Ascending aorta (tissue), 2 donors: ENCODE measurements at regions not wholly inside any gene's neighbourhood (a gene's known extent, or its start where the extent isn't known, plus 50 kb on each side); places are given as distances from the start of the nearest gene placed in this dataset.
"Not testable (repeated sequence)": the region's sequence is repeated elsewhere in the genome, so short reads cannot be mapped to it uniquely, and the experiment has no call there.

Source experiments
- DNase-seq, 2 donors: peaks; one replicate each; pipeline ENCODE4 v3.0.0-alpha.2; 2019; ENCODE audit warnings: low spot score in 2 of 2
- H3K27ac ChIP-seq, 2 donors: fragments of 200-600 bp; sonication (generic); one replicate each; pipeline ENCODE4 v1.5.1; 2016 to 2017; ENCODE audit warnings: mild to moderate bottlenecking in 1 of 2
- H3K27me3 ChIP-seq: fragments of 200-600 bp; sonication (generic); one replicate; pipeline ENCODE4 v1.5.1; 2017
- H3K36me3 ChIP-seq, 2 donors: fragments of 200-600 bp; sonication (generic); one replicate each; pipeline ENCODE4 v1.5.1; 2016
- H3K4me1 ChIP-seq, 2 donors: fragments of 200-600 bp; sonication (generic); one replicate each; pipeline ENCODE4 v1.5.1; 2016 to 2017; ENCODE audit warnings: mild to moderate bottlenecking in 1 of 2
- H3K4me3 ChIP-seq, 2 donors: fragments of 200-600 bp; sonication (generic); one replicate each; pipeline ENCODE4 v1.5.1; 2016 to 2017; ENCODE audit warnings: mild to moderate bottlenecking in 1 of 2
- H3K9me3 ChIP-seq, 2 donors: fragments of 200-600 bp; sonication (generic); one replicate each; pipeline ENCODE4 v1.5.1; 2016
- CTCF ChIP-seq, 3 experiments: fragments of 200-600 bp in 2 of 3; fragments of 450-650 bp in 1 of 3; sonication (generic) in 2 of 3; IDR thresholded peaks; one replicate each; pipeline ENCODE4 v1.5.1; 2016 to 2019; ENCODE audit warnings: antibody characterized with exemption in 3 of 3, mild to moderate bottlenecking in 1 of 3, moderate library complexity in 1 of 3
- intact Hi-C: fragments of 100-400 bp; cut with DNase I; formaldehyde crosslinking; loops from one replicate; pipeline ENCODE4 v1.15.1; 2023

GRCh38 chr1:37372302-37372701, 102.1 kb upstream of the ZC3H12A start:
- H3K36me3 ChIP-seq = no peaks in the 10 kb centered on the region
- intact Hi-C loops = no loop called here
- no peaks in the 10 kb centered on the region for H3K27me3 ChIP-seq
- no peak overlapping the region for H3K27ac ChIP-seq
- H3K9me3 ChIP-seq = peaks cover 0 to 5% of the 10 kb centered on the region in 2 donors
- no peak for DNase-seq
- no peak for TF ChIP-seq CTCF (IDR thresholded peaks at IDR 0.05)
- H3K4me3 ChIP-seq = no peak overlapping the region
- H3K4me1 ChIP-seq = no peaks in the 10 kb centered on the region

GRCh38 chr1:37372711-37373110, 101.7 kb upstream of the ZC3H12A start:
- H3K9me3 ChIP-seq = peaks cover 0 to 5% of the 10 kb centered on the region in 2 donors
- H3K27ac ChIP-seq = no peak overlapping the region
- no peak for DNase-seq
- no peak overlapping the region for H3K4me3 ChIP-seq
- no peaks in the 10 kb centered on the region for H3K36me3 ChIP-seq
- H3K27me3 ChIP-seq = no peaks in the 10 kb centered on the region
- intact Hi-C loops = no loop called here
- no peak for TF ChIP-seq CTCF (IDR thresholded peaks at IDR 0.05)
- H3K4me1 ChIP-seq = no peaks in the 10 kb centered on the region

- intact Hi-C loops = no loop called here
- peaks cover 0 to 5% of the 10 kb centered on the region in 2 donors for H3K9me3 ChIP-seq
- no peak for TF ChIP-seq CTCF (IDR thresholded peaks at IDR 0.05)
Measured at GRCh38 chr1:37373413-37373812, 101.0 kb upstream of the ZC3H12A start.

GRCh38 chr1:37380546-37380945, 93.8 kb upstream of the ZC3H12A start:
- H3K27ac ChIP-seq, H3K27me3 ChIP-seq, H3K36me3 ChIP-seq, intact Hi-C loops, H3K9me3 ChIP-seq, DNase-seq, H3K4me3 ChIP-seq, H3K4me1 ChIP-seq: not testable (repeated sequence)

More at GRCh38 chr1:37373413-37373812, 101.0 kb upstream of the ZC3H12A start:
- Histone ChIP-seq H3K27me3 (no peaks in the 10 kb centered on the region), H3K27ac (no peak overlapping the region), H3K36me3 (no peaks in the 10 kb centered on the region), H3K4me3 (no peak overlapping the region), H3K4me1 (no peaks in the 10 kb centered on the region)
- no peak for DNase-seq

GRCh38 chr1:37387854-37388253, 86.5 kb upstream of the ZC3H12A start:
- no peak overlapping the region for H3K27ac ChIP-seq
- intact Hi-C loops = no loop called here
- no peaks in the 10 kb centered on the region for H3K36me3 ChIP-seq
- H3K4me3 ChIP-seq = no peak overlapping the region
- H3K27me3 ChIP-seq = no peaks in the 10 kb centered on the region
- no peaks in the 10 kb centered on the region for H3K4me1 ChIP-seq
- DNase-seq = no peak
- no peak for TF ChIP-seq CTCF (IDR thresholded peaks at IDR 0.05)
- no peaks in the 10 kb centered on the region for H3K9me3 ChIP-seq

- TF ChIP-seq CTCF (IDR thresholded peaks at IDR 0.05) = no peak
- Histone ChIP-seq H3K9me3 (no peaks in the 10 kb centered on the region), H3K4me3 (no peak overlapping the region), H3K27me3 (no peaks in the 10 kb centered on the region), H3K36me3 (no peaks in the 10 kb centered on the region), H3K4me1 (no peaks in the 10 kb centered on the region), H3K27ac (no peak overlapping the region)
- no peak for DNase-seq
- intact Hi-C loops = no loop called here
Measured at GRCh38 chr1:37389327-37389726, 85.1 kb upstream of the ZC3H12A start.
